Umbilical cord (tissue), 1 donor: ENCODE measurements at regions not wholly inside any gene's neighbourhood (a gene's known extent, or its start where the extent isn't known, plus 50 kb on each side); places are given as distances from the start of the nearest gene placed in this dataset.

Source experiments
- DNase-seq: peaks from one replicate; pipeline ENCODE4 v3.0.0-alpha.2; 2015; ENCODE audit warnings: low spot score

DNA sequence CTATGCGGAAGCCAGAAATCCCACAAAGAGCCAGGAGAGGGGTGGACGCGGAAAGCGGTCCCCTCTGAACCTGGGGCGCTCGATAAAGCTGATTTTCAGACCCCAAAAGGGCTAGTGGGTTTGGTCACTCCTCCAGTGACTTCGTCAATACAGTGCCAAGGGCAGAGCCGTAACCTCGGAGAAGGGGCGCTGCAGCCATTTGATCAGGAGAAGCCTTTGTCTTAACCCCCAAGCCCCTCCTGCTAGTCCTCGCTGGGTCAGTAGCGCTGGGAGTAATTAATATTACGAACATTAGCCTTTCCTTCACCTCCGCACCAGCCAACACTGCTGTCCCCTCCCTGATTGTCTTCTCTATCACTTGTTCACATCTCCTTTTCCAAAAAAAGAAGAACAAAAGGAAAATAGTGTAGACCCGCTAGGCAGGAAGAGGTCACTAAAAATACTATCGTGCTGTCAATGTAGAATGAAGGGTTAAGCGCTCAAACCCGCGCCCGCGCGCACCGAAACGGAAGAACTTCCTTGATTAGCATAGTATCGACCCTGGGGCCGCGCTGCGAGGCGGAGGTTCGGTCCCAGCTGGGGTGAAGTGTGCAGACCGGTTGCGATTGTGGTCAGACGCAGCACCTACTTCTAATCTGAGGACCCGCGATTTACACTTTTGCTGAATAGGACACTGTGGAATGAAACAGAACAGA is 63.2 kb upstream of the MAPRE2 start:
- peak; percentile 34 for DNase-seq

GRCh38 chr18:34978533-34978893 is 62.7 kb upstream of the MAPRE2 start:
- peak; percentile 9 for DNase-seq

DNA sequence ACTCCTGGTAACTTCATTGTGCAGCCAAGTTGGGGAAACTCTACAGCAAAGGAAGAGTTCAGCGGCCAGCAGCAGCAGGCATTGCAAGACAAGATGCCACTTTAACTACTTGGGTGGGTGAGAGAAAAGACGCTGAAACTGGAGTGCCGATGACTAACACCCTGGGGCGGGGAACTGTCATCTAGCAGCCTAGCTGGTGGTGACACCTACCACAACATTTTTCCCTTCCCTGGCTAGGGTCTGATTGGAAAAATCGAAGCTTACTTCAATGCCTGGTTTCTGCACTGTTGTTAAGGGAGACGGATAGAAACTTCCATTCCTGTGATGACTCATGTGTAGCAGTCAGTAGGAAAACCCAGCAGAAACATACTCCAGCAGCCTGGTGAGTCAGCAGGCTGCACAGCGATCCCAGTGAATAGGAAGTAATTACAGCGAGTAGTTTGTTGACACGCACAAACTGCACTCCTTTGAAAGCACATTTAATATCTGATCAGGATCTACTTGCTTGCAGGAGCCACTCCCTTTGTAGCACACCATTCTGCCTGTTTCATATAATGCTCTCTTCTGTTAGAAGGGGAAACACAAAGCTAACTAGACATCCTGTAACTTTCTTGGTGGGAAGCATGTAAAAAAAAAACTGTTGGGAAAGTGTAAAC is 62.1 kb upstream of the MAPRE2 start:
- DNase-seq: peak; percentile 96

- no peak for DNase-seq
Measured at GRCh38 chr18:34981487-34981886, 59.7 kb upstream of the MAPRE2 start.

DNA sequence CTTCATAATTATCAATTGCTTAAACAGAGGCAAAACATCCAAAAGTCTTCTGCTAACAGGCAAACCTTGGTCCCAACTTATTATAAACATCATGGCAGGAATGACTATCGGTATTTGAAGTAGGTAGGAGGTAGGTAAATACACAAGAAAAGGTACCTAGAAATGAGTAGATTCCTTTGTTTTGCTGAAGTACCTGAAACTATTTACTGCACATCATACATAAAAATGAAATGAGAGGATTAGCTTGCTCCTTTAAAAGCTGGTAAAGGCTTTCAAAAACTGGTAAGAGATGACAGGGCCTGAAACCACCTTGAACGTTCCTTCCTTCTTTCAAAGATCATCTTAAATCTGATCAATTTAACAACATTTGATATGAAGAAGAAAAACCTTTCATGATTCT is 55.2 kb upstream of the MAPRE2 start:
- no peak for DNase-seq

GRCh38 chr18:34990597-34990996 is 50.6 kb upstream of the MAPRE2 start:
- DNase-seq: peak; percentile 19

GRCh38 chr18:34991152-34991551 is 50.1 kb upstream of the MAPRE2 start:
- DNase-seq: no peak
